Adrenal gland (tissue), 5 donors: ENCODE measurements at regions not wholly inside any gene's neighbourhood (a gene's known extent, or its start where the extent isn't known, plus 50 kb on each side); places are given as distances from the start of the nearest gene placed in this dataset.

Experiments
- CTCF ChIP-seq, 6 experiments: fragments of 450-650 bp in 4 of 6; fragments of 200-600 bp in 2 of 6; sonication (generic) in 1 of 6; IDR thresholded peaks; 1 replicate in 5 of 6; 2 replicates in 1 of 6; pipeline versions ENCODE4 v1.5.1 to v1.8.0; 2016 to 2021; ENCODE audit warnings: antibody characterized with exemption in 6 of 6, mild to moderate bottlenecking in 2 of 6, moderate library complexity in 1 of 6
- POLR2A ChIP-seq, 2 donors: fragments of 450-650 bp; IDR thresholded peaks; one replicate each; pipeline ENCODE4 v1.6.1; 2017; ENCODE audit warnings: antibody characterized with exemption in 2 of 2, mild to moderate bottlenecking in 2 of 2, moderate library complexity in 1 of 2
- donor health status: DM: no; HTN: no; CAD: no.

- TF ChIP-seq POLR2A (IDR thresholded peaks at IDR 0.05) (no peak), CTCF (IDR thresholded peaks at IDR 0.05) (no peak)
Measured at GRCh38 chr1:221903594-221903993, 161.7 kb upstream of the DUSP10 start.
